GM21825 (cell line): ENCODE measurements at regions not wholly inside any gene's neighbourhood (a gene's known extent, or its start where the extent isn't known, plus 50 kb on each side); places are given as distances from the start of the nearest gene placed in this dataset.
"Not testable (repeated sequence)": the region's sequence is repeated elsewhere in the genome, so short reads cannot be mapped to it uniquely, and the experiment has no call there.

Experiments
- ATAC-seq: cut with Tn5 transposase; IDR thresholded peaks from one replicate; pipeline ENCODE4 v1.9.1; 2021; ENCODE audit warnings: mild to moderate bottlenecking, moderate library complexity; ENCODE audit not compliant: unreplicated experiment

DNA sequence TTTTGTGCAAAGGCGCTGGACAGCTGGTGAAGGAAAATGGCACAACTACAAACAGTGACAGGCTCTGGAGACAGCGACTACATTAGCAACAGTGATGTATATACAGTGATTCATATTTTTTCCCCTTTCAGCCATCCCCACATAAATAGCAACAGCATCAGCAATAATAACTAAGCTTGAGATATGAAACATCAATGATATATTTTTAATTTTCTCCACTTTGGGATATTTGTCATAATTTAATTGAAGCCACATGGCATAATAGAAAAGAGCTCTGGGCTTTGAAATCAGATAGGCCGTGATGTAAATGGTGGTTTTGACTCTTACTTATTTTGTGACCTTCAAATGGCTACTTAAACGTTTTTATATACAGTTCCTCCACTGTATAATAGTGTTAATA is 764.3 kb upstream of the PRMT6 start:
- ATAC-seq = no peak

DNA sequence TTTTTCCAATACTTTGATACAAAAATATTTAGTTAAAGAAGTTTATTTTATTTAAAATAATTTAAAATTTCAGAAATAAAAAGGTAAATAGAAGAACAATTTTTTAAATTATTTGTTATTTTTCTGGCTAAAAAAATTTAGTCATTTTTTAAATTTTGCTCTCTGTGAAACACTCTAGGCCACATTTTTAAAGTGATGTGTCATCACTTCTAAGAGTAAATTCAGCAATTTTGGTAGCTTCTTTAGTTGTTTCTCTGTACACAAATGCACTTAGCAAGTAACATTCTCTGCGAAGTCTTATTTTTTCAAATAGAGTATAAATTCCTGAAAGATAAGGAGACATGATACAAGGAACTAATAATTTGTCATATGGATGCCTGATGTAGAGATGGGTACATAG is 760.0 kb upstream of the PRMT6 start:
- ATAC-seq = no peak

DNA sequence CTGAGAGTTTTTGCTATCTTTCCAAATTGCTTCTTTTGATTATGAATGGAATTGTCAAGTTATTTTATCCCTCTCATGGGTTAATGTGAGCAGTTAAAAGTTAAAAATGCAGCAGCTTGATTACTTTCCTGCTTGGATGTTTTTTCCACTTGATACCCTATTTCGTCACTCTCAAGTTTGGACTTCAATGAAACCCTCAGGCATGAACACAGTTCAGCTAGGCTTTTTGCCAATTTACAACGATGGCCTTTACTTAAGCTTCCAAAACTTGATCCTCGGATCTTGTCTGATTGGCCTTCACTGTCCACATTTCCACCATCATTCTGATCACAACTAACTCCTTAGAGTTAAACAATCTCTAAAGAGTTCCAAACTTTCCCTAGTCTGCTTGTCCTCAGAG is 752.4 kb upstream of the PRMT6 start:
- ATAC-seq = no peak

DNA sequence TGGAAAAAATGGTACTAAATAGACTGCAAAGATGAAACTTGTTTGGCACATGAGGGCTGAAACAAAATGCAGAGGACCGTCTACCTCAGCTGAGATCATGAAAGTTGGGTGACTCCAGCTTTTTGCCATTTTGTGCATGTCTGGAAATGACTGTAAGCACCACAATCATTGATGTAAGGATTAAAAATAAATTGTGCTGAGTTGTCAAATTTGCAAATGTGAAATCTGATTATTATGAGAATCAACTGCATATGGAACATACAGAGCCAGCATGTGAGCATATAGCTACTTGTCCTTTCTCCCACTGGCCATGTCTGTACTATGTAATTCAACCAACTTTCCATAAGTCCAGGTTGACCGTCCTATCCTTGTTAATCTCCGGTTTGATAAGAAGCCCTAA is 736.9 kb upstream of the PRMT6 start:
- no peak for ATAC-seq

DNA sequence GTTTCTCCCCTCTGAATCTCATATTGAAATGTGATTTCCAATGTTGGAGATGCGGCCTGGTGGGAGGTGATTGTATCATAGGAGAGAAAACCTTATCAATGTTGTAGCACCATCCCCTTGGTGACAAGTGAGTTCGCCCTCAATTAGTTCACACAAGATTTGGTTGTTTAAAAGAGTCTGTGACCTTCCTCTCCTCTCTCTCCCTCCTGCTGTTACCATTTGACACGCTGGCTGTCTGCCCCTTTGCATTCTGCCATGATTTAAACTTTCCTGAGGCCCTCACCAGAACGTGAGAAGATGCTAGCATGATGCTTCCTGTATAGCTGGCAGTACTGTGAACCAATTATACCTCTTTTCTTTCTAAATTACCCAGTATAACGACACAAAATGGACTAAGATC is 730.9 kb upstream of the PRMT6 start:
- ATAC-seq = no peak

DNA sequence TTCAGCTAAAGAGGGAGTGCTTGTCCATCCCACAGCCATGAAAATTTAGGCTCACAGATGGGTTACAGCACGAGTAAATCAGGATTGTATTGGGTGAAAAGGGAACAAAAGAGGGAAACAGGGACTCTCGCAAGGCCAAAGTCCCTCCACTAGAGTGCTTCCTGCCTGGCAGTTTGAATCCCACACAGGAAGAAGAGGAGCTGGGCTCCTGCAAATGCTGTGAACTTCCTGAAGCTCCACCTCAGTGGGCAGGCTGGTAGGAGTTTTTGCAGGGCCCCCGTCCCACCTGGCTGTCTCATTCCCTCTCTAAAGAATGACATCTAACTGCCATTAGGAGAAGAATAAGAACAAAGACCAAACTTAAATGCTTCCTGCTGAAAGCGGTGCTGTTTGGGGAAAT is 712.0 kb upstream of the PRMT6 start:
- ATAC-seq = no peak

DNA sequence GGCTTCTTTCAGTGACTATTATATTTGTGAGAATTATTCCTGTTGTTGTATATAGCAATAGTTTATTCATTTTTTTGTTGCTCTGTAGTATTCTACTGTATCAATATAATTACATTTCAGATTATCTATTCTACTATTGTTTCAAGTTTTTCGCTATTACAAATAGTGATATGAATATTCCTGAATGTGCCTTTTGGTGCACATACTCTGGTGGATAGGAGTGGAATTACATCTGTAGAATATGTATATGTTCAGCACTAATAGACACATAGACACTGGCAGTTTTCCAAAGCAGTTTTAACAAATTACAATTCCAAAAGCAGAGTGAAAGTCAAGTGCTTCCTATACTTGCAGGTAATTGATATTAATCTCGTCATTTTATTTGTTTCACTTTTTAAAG is 696.2 kb upstream of the PRMT6 start:
- ATAC-seq = no peak

DNA sequence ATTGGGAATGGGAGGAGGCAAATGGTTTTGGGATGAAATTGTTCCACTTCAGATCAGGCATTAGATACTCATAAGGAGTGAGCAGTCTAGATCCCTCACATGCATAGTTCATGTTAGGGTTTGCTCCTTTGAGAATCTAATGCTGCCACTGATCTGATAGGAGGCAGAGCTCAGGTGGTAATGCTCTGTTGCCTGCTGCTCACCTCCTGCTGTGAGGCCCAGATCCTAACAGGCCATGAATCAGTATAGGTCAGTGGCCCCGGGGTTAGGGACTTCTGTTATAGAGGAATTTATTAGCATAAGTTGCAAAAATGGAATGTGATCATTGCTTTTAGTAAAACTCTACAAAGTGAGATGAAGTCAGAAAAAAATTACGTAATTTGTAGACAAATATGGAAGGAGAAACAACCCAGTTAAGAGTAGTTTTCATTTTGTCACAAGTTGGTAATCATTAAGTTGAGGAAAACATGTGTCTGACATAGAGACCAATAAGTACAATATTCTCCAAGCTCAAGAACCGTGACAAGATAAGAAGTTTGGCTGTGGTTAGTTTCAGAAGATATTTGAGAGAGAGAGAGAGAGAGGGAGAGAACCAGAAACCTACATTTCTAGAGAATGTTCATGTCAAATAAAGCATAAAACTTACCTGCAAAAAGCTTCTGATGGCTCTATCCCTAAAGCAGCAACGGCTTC is 689.7 kb upstream of the PRMT6 start:
- no peak for ATAC-seq

DNA sequence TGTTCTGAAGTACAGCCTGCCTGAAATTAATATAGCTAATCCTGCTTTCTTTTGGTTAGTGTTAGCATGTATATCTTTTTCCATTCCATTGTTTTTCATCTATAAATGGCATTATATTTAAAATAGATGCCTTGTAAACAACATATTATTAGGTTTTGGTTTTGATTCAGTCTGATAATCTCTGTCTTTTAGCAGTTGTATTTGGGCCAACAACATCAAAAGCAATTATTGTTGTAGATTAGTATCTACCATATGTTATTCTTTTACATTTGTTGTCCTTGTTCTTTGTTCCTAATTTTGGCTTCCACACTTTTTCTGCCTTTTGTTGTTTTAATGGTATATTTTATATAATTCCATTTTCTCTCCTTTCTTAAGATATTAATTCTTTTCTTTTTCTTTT is 678.2 kb upstream of the PRMT6 start:
- ATAC-seq = no peak

DNA sequence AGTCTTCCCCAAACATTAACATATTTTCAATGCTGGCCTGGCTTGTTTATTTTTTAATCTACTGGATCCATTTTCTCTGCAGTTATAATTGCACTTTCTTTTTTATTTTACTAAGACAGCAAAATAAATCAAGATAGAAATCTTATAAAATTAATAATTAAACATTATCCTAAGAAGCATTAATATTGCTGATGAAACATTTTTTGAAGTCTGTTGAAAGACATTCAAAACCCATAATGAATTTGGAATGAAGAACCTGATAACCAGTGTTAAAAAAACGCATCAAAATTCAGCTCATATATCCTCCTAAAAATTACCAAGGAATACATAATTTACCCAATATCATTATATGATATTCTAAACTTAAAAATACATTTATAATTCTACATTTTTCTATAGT is 675.7 kb upstream of the PRMT6 start:
- no peak for ATAC-seq

DNA sequence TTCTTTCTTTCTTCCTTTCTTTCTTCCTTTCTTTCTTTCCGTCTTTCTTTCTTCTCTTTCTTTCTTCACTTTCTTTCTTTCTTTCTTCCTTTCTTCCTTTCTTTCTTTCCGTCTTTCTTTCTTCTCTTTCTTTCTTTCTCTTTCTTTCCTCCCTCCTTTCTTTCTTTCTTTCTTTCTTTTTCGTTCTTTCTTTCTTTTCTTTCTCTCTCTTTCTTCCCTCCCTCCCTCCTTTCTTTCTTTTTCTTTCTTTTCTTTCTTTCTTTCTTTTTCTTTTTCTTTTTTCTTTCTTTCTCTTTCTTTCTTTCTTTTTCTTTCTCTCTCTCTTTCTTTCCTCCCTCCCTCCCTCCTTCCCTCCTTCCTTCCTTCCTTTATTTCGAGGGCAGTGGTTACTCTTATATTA is 667.3 kb upstream of the PRMT6 start:
- ATAC-seq = not testable (repeated sequence)

DNA sequence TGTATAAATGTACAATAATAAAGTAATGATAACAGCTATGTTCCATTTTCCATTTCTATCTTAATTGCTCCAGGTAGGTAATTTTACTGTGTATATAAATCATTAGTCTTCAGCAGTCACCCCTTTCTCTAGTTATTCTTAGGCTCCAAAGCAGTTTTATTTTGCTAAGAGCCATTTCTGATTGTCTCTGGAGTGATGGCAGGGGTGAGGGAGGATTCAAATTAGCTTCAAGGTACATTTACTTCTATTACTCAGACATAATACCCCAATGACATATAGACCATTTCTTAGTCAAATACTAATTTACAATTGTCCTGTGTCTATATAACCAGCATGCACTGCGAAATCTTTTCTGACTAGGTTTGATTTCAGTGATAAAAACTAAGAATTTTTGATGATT is 663.4 kb upstream of the PRMT6 start:
- ATAC-seq = no peak

DNA sequence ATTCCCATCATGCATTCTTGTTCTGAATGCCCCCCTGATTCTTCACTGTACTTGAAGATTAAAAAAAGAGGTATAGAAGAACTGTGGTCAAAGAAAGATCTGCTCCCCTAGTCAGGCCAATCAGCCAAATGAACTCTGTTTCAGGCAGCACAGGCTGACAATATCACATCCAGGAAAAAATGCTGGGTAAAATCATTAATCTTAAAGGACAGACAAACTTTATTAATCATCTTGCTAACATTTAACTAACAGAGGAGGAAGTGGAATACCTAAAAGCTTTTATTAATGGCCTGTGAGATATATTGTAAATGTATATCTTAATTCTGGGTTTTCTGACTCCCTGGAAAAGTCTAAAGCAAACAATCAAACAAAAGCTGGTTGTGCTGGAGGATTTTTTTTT is 660.5 kb upstream of the PRMT6 start:
- no peak for ATAC-seq

DNA sequence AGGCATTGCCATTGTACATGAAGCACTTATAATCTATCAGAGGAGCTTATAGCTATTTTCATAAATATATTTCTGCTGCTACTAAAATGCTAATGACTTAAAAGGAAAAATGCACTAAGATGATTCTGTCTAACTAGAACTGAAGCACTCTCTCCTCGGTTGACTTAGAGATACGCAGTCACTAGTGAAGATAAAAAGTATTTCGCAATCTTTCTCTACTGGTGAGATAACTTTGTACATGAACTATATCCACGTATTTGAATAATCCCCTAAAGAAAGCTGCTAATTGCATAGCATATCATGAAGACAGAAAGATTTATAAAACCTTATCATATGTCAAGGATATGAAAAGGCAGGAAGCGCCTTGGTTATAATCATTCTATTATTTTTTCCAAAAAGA is 658.1 kb upstream of the PRMT6 start:
- ATAC-seq = no peak

DNA sequence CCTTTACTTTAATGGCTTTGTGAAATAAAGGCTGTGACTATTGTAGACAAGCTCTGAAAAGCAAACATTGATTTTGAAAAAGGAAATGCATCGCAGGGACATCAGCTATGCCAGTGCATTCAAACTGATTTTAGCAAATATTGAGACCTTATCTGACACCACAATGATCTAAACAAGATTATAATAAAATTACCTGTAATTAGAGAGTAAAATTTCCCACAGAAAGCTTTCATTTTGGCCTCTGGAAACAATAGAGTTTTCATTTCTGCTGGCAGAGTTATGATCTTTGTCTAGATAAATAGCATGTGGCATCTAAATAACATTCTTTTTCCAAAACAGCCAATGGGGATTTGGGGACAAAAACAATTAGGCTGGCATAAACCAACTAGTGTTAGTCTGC is 650.4 kb upstream of the PRMT6 start:
- ATAC-seq = no peak

DNA sequence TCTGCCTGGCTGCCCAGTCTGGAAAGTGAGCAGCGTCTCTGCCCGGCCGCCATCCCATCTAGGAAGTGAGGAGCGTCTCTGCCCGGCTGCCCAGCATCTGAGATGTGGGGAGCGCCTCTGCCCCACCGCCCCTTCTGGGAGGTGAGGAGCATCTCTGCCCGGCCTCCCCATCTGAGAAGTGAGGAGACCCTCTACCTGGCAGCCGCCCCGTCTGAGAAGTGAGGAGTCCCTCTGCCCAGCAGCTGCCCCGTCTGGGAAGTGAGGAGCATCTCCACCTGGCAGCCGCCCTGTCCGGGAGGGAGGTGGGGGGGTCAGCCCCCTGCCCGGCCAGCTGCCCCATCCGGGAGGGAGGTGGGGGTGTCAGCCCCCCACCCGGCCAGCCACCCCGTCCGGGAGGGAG is 644.2 kb upstream of the PRMT6 start:
- ATAC-seq = not testable (repeated sequence)

DNA sequence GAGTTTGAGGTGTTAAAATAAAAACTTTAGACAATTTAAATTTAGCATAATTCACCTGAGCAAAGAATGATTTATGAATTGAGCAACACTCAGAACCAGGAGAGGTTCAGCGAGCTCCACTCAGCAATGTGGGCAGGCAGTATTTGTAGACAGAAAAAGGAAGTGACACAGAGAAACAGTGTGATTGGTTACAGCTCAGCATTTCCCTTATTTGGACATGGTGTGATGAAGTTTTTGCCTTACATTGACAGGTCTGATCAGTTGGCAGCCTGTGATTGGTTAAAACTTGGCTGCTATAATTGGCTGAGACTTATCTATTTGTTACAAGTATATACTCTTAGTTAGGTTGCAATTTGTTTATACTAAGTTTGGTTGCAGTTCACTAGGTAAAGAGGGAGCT is 621.2 kb upstream of the PRMT6 start:
- no peak for ATAC-seq

DNA sequence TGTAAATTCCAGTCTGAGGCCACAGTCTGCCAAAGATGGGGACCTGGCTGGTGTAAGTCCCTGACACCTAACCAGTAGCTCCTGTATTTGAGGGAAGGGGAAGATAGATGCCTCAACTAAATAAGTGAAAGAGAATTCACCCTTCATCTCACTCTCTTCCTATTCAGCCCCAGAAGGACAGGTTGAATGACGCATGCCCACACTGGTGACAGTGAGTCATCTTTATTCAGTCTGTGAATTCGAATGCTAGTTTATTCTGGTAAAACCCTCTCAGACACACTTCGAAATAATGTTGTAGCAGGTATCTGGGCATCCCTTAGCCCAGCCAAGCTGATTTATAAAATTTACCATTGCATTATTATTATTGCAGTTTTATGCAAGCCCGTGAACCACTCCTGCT is 617.0 kb upstream of the PRMT6 start:
- ATAC-seq = no peak

DNA sequence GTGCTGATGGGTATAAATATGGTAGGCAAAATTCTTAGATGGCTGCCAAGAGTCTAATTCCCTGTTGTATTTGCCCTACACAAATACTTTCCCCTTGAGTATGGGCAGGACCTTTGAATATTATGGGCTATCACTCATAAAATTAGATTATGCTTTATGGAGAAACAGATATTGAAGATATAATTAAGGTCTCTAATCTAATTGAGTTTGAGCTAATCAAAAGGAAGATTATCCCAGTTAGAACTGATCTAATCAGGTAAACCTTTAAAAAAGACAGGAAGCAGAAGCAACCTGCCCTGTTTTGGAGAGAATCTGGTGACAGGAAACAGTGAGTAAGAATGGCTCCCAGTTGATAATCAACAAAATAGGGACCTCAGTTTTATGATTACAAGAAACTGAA is 609.0 kb upstream of the PRMT6 start:
- no peak for ATAC-seq

DNA sequence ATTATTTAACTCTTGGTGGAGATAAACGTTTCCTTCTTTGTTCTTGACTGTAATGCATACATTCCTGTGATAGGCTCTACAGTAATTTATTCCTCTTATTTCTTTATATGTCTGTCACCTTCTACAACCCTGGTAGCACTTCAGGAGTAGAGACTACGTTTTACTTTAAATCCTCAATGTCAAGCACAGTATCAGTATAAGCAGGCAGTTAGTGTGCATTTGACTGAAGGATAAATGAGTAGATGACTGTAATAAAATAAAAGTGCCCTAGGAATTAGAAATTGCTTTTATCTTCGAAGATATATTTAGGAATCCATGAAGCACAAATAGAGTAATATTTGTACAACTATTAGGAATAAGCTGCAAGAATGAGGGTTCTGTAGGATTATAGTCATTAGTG is 599.6 kb upstream of the PRMT6 start:
- no peak for ATAC-seq

DNA sequence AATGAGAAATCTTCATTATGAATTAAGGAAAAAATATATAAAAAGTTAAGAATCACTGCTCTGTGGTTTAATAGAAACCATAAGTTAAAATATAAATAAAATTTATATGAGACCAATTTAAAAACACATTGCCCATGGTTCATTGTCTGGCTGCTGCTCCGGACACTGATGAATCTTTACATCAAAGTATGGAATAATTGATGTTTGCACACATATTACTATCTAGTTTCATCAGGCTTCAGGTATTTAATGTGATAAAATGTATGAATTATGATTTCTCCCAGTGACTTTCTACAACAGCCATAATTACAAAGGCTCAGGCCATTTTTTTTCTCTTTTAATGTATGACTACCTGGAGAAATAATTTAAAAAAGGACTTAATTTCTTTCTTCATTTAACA is 599.1 kb upstream of the PRMT6 start:
- ATAC-seq = no peak

DNA sequence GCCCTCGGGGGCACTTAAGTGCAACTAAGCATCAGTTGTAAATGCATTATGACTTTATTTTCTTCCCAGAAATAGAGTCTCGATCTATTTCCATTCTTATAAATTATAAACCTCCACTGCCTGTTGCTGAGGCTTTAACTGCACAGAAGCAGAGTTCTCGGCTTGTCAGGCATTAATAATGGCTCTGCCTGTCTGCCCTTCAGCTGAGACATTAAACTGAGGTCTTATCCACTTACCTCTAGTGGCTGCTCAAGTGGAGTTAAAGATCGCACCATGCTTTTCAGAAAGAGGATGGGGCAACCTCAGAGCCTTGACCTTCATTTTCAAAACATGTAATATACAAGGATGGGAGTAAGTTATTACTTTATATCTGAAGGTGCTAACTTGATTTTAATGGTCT is 597.6 kb upstream of the PRMT6 start:
- ATAC-seq = no peak

DNA sequence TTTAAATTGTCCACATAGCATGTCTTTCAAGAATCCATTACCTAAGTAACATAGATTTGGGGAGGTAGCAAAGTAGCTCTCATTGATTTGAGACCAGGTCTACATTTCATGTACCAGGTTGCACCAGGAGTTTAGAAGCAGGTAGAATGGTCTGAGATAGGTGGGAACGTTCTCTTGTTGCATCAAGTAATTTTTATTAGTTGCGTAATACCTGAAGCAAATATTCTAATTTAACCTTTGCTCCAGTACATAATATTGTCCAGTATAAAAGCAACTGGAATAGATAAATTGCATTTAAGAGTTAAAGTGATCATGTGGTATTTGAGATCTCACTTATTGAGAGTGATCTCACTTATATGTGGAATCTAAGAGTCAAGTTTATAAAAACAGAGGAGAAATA is 597.1 kb upstream of the PRMT6 start:
- no peak for ATAC-seq

DNA sequence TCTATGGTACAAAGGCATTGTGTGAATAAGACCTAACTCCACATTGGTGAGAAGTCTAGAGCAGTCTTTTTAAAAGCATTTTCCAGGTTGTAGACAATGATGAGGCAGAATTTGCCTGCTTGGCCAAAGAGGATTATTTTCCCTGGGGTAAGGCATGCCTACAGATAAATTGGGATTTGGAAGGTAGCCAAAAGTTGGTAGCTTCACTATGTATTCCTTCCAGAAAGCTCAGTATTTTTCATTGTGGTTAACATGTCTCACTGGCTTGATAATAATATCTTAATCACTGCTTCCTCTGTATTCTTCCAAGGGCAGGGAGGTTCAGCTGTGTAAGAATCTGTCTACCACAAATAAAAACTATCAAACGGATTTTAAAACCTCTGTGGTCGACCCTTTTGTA is 590.8 kb upstream of the PRMT6 start:
- ATAC-seq = no peak
